ENCODE measurements at regions not wholly inside any gene's neighbourhood (a gene's known extent, or its start where the extent isn't known, plus 50 kb on each side); places are given as distances from the start of the nearest gene placed in this dataset.

- intact Hi-C loops (cut with micrococcal nuclease; ENCODE audit: unreplicated experiment), result loop anchor here (2.0 to 5.0 kb wide), 3 partner anchors 178 to 654 kb away; no protein-coding TSS in a partner anchor
- Histone ChIP-seq H3K4me1 (ENCODE audit: insufficient read depth, low read length, poor library complexity, severe bottlenecking) (no peaks in the 10 kb centered on the region), H3K9me3 (ENCODE audit: low read depth, low read length, poor library complexity, severe bottlenecking) (no peaks in the 10 kb centered on the region), H3K4me3 (ENCODE audit: low read depth, low read length, poor library complexity, severe bottlenecking) (no peak overlapping the region), H3K27ac (ENCODE audit: low read depth, low read length, poor library complexity, severe bottlenecking) (no peak overlapping the region), H3K36me3 (ENCODE audit: insufficient read depth, low read length, poor library complexity, severe bottlenecking) (no peaks in the 10 kb centered on the region), H3K27me3 (replicated peaks; ENCODE audit: insufficient read depth, low read depth, low read length, poor library complexity) (no peaks in the 10 kb centered on the region)
- ChIA-PET POLR2A (ENCODE audit: low non-redundant PET) (no interaction called here), CTCF (interaction anchor here (0.6 to 1.9 kb wide), 6 partner anchors 178 to 785 kb away, joined by 4 to 12 read pairs (median 7); no protein-coding TSS in a partner anchor)
- TF ChIP-seq CTCF (conservative IDR thresholded peaks at IDR 0.05; ENCODE audit: low read depth, low read length) (peak; percentile 78), EZH2 (IDR thresholded peaks at IDR 0.05; ENCODE audit: borderline replicate concordance, low read depth, low read length, poor library complexity, severe bottlenecking) (no peak)
- peak; percentile 59 for DNase-seq (ENCODE audit: low spot score)
- no TSS peak for BruUV-seq (replicated peaks)
These were observed 167.7 kb downstream of the ACTL8 start for GRCh38 chr1:17922833-17923232.

GRCh38 chr1:17923666-17924065 is 168.5 kb downstream of the ACTL8 start:
- ChIA-PET POLR2A (ENCODE audit: low non-redundant PET) (no interaction called here), CTCF (interaction anchor here (0.6 to 1.9 kb wide), 5 partner anchors 177 to 784 kb away, joined by 4 to 12 read pairs (median 8); no protein-coding TSS in a partner anchor)
- no peaks in the 10 kb centered on the region for H3K27me3 ChIP-seq (replicated peaks; ENCODE audit: insufficient read depth, low read depth, low read length, poor library complexity)
- H3K27ac ChIP-seq (ENCODE audit: low read depth, low read length, poor library complexity, severe bottlenecking), result no peak overlapping the region
- H3K4me1 ChIP-seq (ENCODE audit: insufficient read depth, low read length, poor library complexity, severe bottlenecking), result no peaks in the 10 kb centered on the region
- H3K9me3 ChIP-seq (ENCODE audit: low read depth, low read length, poor library complexity, severe bottlenecking), result no peaks in the 10 kb centered on the region
- no TSS peak for BruUV-seq (replicated peaks)
- DNase-seq (ENCODE audit: low spot score), result no peak
- no peak for TF ChIP-seq EZH2 (IDR thresholded peaks at IDR 0.05; ENCODE audit: borderline replicate concordance, low read depth, low read length, poor library complexity, severe bottlenecking)
- intact Hi-C loops (cut with micrococcal nuclease; ENCODE audit: unreplicated experiment), result loop anchor here (2.0 to 5.0 kb wide), 3 partner anchors 177 to 654 kb away; no protein-coding TSS in a partner anchor
- H3K4me3 ChIP-seq (ENCODE audit: low read depth, low read length, poor library complexity, severe bottlenecking), result no peak overlapping the region
- H3K36me3 ChIP-seq (ENCODE audit: insufficient read depth, low read length, poor library complexity, severe bottlenecking), result no peaks in the 10 kb centered on the region

- TF ChIP-seq EZH2 (IDR thresholded peaks at IDR 0.05; ENCODE audit: borderline replicate concordance, low read depth, low read length, poor library complexity, severe bottlenecking) (no peak), CTCF (conservative IDR thresholded peaks at IDR 0.05; ENCODE audit: low read depth, low read length) (no peak)
- no peaks in the 10 kb centered on the region for H3K27me3 ChIP-seq (replicated peaks; ENCODE audit: insufficient read depth, low read depth, low read length, poor library complexity)
- no peaks in the 10 kb centered on the region for H3K9me3 ChIP-seq (ENCODE audit: low read depth, low read length, poor library complexity, severe bottlenecking)
- H3K36me3 ChIP-seq (ENCODE audit: insufficient read depth, low read length, poor library complexity, severe bottlenecking), result no peaks in the 10 kb centered on the region
- BruUV-seq (replicated peaks), result no TSS peak
- no peaks in the 10 kb centered on the region for H3K4me1 ChIP-seq (ENCODE audit: insufficient read depth, low read length, poor library complexity, severe bottlenecking)
- no peak for DNase-seq (ENCODE audit: low spot score)
- ChIA-PET POLR2A (ENCODE audit: low non-redundant PET) (no interaction called here), CTCF (no interaction called here)
- no peak overlapping the region for H3K27ac ChIP-seq (ENCODE audit: low read depth, low read length, poor library complexity, severe bottlenecking)
- H3K4me3 ChIP-seq (ENCODE audit: low read depth, low read length, poor library complexity, severe bottlenecking), result no peak overlapping the region
- intact Hi-C loops (cut with micrococcal nuclease; ENCODE audit: unreplicated experiment), result loop anchor here (5.0 kb wide), 2 partner anchors 293 to 653 kb away; no protein-coding TSS in a partner anchor
These were observed 169.4 kb downstream of the ACTL8 start for GRCh38 chr1:17924578-17924977.
